UCSD-AML1 (cell line): ENCODE measurements at regions not wholly inside any gene's neighbourhood (a gene's known extent, or its start where the extent isn't known, plus 50 kb on each side); places are given as distances from the start of the nearest gene placed in this dataset.

Experiments
- DNase-seq: peaks from one replicate; lab custom pipeline; 2025; ENCODE audit not compliant: unreplicated experiment; lab: John Stamatoyannopoulos, UW

- no peak for DNase-seq
Measured at GRCh38 chr4:8922481-8922880, 50.8 kb upstream of the HMX1 start.

GRCh38 chr4:8921465-8921864 lies 49.8 kb upstream of the HMX1 start:
- no peak for DNase-seq
